HEK293T (cell line): ENCODE measurements at regions not wholly inside any gene's neighbourhood (a gene's known extent, or its start where the extent isn't known, plus 50 kb on each side); places are given as distances from the start of the nearest gene placed in this dataset.

Experiments used
- CTCF ChIA-PET: fragments of 350-600 bp; formaldehyde crosslinking; extraction: SDS; loops from one replicate; lab custom pipeline; 2021; ENCODE audit warnings: antibody characterized with exemption, inconsistent platforms; lab: Yijun Ruan, JAX
- POLR2A ChIA-PET: fragments of 350-600 bp; formaldehyde crosslinking; extraction: SDS; loops from one replicate; lab custom pipeline; 2020; ENCODE audit warnings: antibody characterized with exemption, inconsistent platforms; lab: Yijun Ruan, JAX
- DNase-seq: peaks from one replicate; pipeline ENCODE4 v3.0.0; 2012; ENCODE audit warnings: mixed read lengths; ENCODE audit errors: extremely low spot score
- ARNT ChIP-seq: fragments of 450-650 bp; IDR thresholded peaks from 2 replicates; pipeline ENCODE4 v1.6.1; 2017; ENCODE audit warnings: mild to moderate bottlenecking
- BHLHE40 ChIP-seq: fragments of 450-650 bp; IDR thresholded peaks from 2 replicates; pipeline ENCODE4 v1.6.1; 2016; ENCODE audit warnings: mild to moderate bottlenecking, moderate library complexity, borderline replicate concordance
- CTBP1 ChIP-seq: fragments of 450-650 bp; IDR thresholded peaks from 2 replicates; pipeline ENCODE4 v1.6.1; 2016; ENCODE audit warnings: borderline replicate concordance
- ELF4 ChIP-seq: fragments of 450-650 bp; IDR thresholded peaks from 2 replicates; pipeline ENCODE4 v1.6.1; 2017; ENCODE audit warnings: antibody characterized with exemption
- FOXA1 ChIP-seq: fragments of 450-650 bp; IDR thresholded peaks from 2 replicates; pipeline ENCODE4 v1.6.1; 2016; ENCODE audit warnings: mild to moderate bottlenecking
- FOXK2 ChIP-seq: fragments of 450-650 bp; IDR thresholded peaks from 2 replicates; pipeline ENCODE4 v1.6.1; 2016; ENCODE audit warnings: mild to moderate bottlenecking
- FOXM1 ChIP-seq: fragments of 450-650 bp; IDR thresholded peaks from 2 replicates; pipeline ENCODE4 v1.6.1; 2017; ENCODE audit warnings: mild to moderate bottlenecking, borderline replicate concordance
- HDGF ChIP-seq: fragments of 450-650 bp; IDR thresholded peaks from 2 replicates; pipeline ENCODE4 v1.6.1; 2017; ENCODE audit warnings: antibody characterized with exemption, borderline replicate concordance
- L3MBTL2 ChIP-seq: fragments of 450-650 bp; conservative IDR thresholded peaks from 2 replicates; pipeline ENCODE4 v1.6.1; 2016; ENCODE audit warnings: mild to moderate bottlenecking
- LEF1 ChIP-seq: fragments of 450-650 bp; IDR thresholded peaks from 2 replicates; pipeline ENCODE4 v1.6.1; 2017; ENCODE audit warnings: mild to moderate bottlenecking, borderline replicate concordance
- NFRKB ChIP-seq: fragments of 450-650 bp; IDR thresholded peaks from 2 replicates; pipeline ENCODE4 v1.6.1; 2016; ENCODE audit warnings: mild to moderate bottlenecking, moderate library complexity
- PKNOX1 ChIP-seq: fragments of 450-650 bp; IDR thresholded peaks from 2 replicates; pipeline ENCODE4 v1.6.1; 2016
- SP1 ChIP-seq: fragments of 450-650 bp; IDR thresholded peaks from 2 replicates; pipeline ENCODE4 v1.6.1; 2017
- SUZ12 ChIP-seq: fragments of 450-650 bp; IDR thresholded peaks from 2 replicates; pipeline ENCODE4 v1.6.1; 2016; ENCODE audit warnings: mild to moderate bottlenecking
- TARDBP ChIP-seq: fragments of 450-650 bp; IDR thresholded peaks from 2 replicates; pipeline ENCODE4 v1.6.1; 2016
- ZNF384 ChIP-seq: fragments of 450-650 bp; IDR thresholded peaks from 2 replicates; pipeline ENCODE4 v1.6.1; 2016

GRCh38 chr6:95216555-95216954 lies 360.8 kb upstream of the MANEA start:
- DNase-seq: no peak
- no peak for TF ChIP-seq PKNOX1
- TF ChIP-seq BHLHE40: no peak
- TF ChIP-seq FOXK2: no peak
- no peak for TF ChIP-seq ELF4
- no peak for TF ChIP-seq NFRKB
- TF ChIP-seq HDGF: no peak
- TF ChIP-seq ARNT: no peak
- no peak for TF ChIP-seq FOXM1
- no peak for TF ChIP-seq SP1
- no peak for TF ChIP-seq SUZ12
- TF ChIP-seq TARDBP: no peak
- ChIA-PET POLR2A (no interaction called here), CTCF (no interaction called here)

GRCh38 chr6:95227351-95227750 lies 350.0 kb upstream of the MANEA start:
- TF ChIP-seq SUZ12: no peak
- no peak for TF ChIP-seq FOXK2
- TF ChIP-seq HDGF: no peak
- no peak for TF ChIP-seq BHLHE40
- TF ChIP-seq LEF1: no peak
- TF ChIP-seq SP1: no peak
- TF ChIP-seq TARDBP: no peak
- no peak for TF ChIP-seq NFRKB
- TF ChIP-seq FOXA1: no peak
- DNase-seq: no peak
- POLR2A ChIA-PET: no interaction called here
- CTCF ChIA-PET: no interaction called here

- ChIA-PET POLR2A (no interaction called here), CTCF (interaction anchor here (0.6 kb wide), 1 partner anchor 17 kb away, joined by 3 read pairs; no protein-coding TSS in a partner anchor)
- TF ChIP-seq CTBP1: no peak
- no peak for TF ChIP-seq FOXA1
- TF ChIP-seq TARDBP: no peak
- no peak for TF ChIP-seq ELF4
- TF ChIP-seq NFRKB: no peak
- no peak for TF ChIP-seq FOXM1
- TF ChIP-seq HDGF: no peak
- TF ChIP-seq BHLHE40: no peak
- TF ChIP-seq PKNOX1: no peak
- no peak for TF ChIP-seq ARNT
- no peak for TF ChIP-seq L3MBTL2
- no peak for DNase-seq
Measured at GRCh38 chr6:95228636-95229035, 348.7 kb upstream of the MANEA start.

- ChIA-PET CTCF (no interaction called here), POLR2A (no interaction called here)
- no peak for DNase-seq
- TF ChIP-seq ARNT (no peak), LEF1 (no peak), ZNF384 (no peak), L3MBTL2 (no peak), HDGF (no peak), SP1 (no peak), PKNOX1 (no peak), FOXA1 (no peak), NFRKB (no peak), SUZ12 (no peak), FOXK2 (no peak), FOXM1 (no peak), ELF4 (no peak), CTBP1 (no peak)
Measured at GRCh38 chr6:95230071-95230740, 347.1 kb upstream of the MANEA start.

- CTCF ChIA-PET: no interaction called here
- POLR2A ChIA-PET: no interaction called here
- TF ChIP-seq BHLHE40: no peak
- TF ChIP-seq PKNOX1: no peak
- TF ChIP-seq L3MBTL2: no peak
- no peak for TF ChIP-seq NFRKB
- no peak for TF ChIP-seq TARDBP
- no peak for TF ChIP-seq ARNT
- no peak for TF ChIP-seq FOXK2
- TF ChIP-seq FOXM1: no peak
- TF ChIP-seq FOXA1: no peak
- TF ChIP-seq HDGF: no peak
- TF ChIP-seq SP1: no peak
- TF ChIP-seq SUZ12: no peak
Measured at GRCh38 chr6:95231416-95231815, 345.9 kb upstream of the MANEA start.

More at GRCh38 chr6:95231416-95231815, 345.9 kb upstream of the MANEA start:
- DNase-seq: no peak
